Nephron progenitor cell (in vitro differentiated cells): ENCODE measurements at regions not wholly inside any gene's neighbourhood (a gene's known extent, or its start where the extent isn't known, plus 50 kb on each side); places are given as distances from the start of the nearest gene placed in this dataset.

Experiments used
- DNase-seq: peaks from one replicate; pipeline ENCODE4 v3.0.0; 2021
- H3K27ac Mint-ChIP-seq: 2 replicates; pipeline ENCODE4 v1.8.0; 2021; ENCODE audit warnings: mild to moderate bottlenecking, moderate library complexity, mixed read lengths
- H3K27me3 Mint-ChIP-seq: 2 replicates; pipeline ENCODE4 v1.8.0; 2021; ENCODE audit warnings: mild to moderate bottlenecking, low read depth, mixed read lengths; ENCODE audit not compliant: poor library complexity
- H3K36me3 Mint-ChIP-seq: 2 replicates; pipeline ENCODE4 v1.8.0; 2021; ENCODE audit warnings: low read depth, mixed read lengths
- H3K4me1 Mint-ChIP-seq: 2 replicates; pipeline ENCODE4 v1.8.0; 2021; ENCODE audit warnings: mixed read lengths
- H3K4me3 Mint-ChIP-seq: 2 replicates; pipeline ENCODE4 v1.8.0; 2021; ENCODE audit warnings: mild to moderate bottlenecking, moderate library complexity, mixed read lengths
- H3K9me3 Mint-ChIP-seq: 2 replicates; pipeline ENCODE4 v1.8.0; 2021; ENCODE audit warnings: mild to moderate bottlenecking, moderate library complexity, mixed read lengths
- CTCF ChIP-seq: fragments of 200-600 bp; sonication (generic); IDR thresholded peaks from 2 replicates; pipeline ENCODE4 v1.5.0; 2021; ENCODE audit warnings: antibody characterized with exemption

GRCh38 chr13:103948426-103948825 lies 882.2 kb upstream of the SLC10A2 start:
- Mint-ChIP-seq H3K36me3 (no peaks in the 10 kb centered on the region), H3K9me3 (no peaks in the 10 kb centered on the region), H3K27ac (peak overlapping the region; percentile 7), H3K4me1 (no peaks in the 10 kb centered on the region), H3K27me3 (peaks cover 4% of the 10 kb centered on the region), H3K4me3 (no peak overlapping the region)
- no peak for DNase-seq
- TF ChIP-seq CTCF, result no peak

GRCh38 chr13:103945836-103946235 lies 879.6 kb upstream of the SLC10A2 start:
- Mint-ChIP-seq H3K9me3 (peaks cover 3% of the 10 kb centered on the region), H3K4me1 (no peaks in the 10 kb centered on the region), H3K27ac (no peak overlapping the region), H3K4me3 (no peak overlapping the region), H3K36me3 (no peaks in the 10 kb centered on the region), H3K27me3 (peaks cover 8% of the 10 kb centered on the region)
- no peak for DNase-seq
- no peak for TF ChIP-seq CTCF

- H3K4me1 Mint-ChIP-seq, result no peaks in the 10 kb centered on the region
- no peak overlapping the region for H3K4me3 Mint-ChIP-seq
- H3K36me3 Mint-ChIP-seq, result no peaks in the 10 kb centered on the region
- H3K9me3 Mint-ChIP-seq, result peaks cover 10% of the 10 kb centered on the region
- no peak overlapping the region for H3K27ac Mint-ChIP-seq
- DNase-seq, result no peak
- no peak for TF ChIP-seq CTCF
- peaks cover 5% of the 10 kb centered on the region for H3K27me3 Mint-ChIP-seq
Observed at GRCh38 chr13:103941506-103942140, 875.4 kb upstream of the SLC10A2 start.

GRCh38 chr13:103935117-103935516 lies 868.9 kb upstream of the SLC10A2 start:
- Mint-ChIP-seq H3K4me3 (no peak overlapping the region), H3K27ac (no peak overlapping the region), H3K36me3 (no peaks in the 10 kb centered on the region), H3K4me1 (peaks cover 11% of the 10 kb centered on the region), H3K27me3 (peaks cover 7% of the 10 kb centered on the region), H3K9me3 (peaks cover 31% of the 10 kb centered on the region)
- no peak for DNase-seq
- TF ChIP-seq CTCF, result no peak

GRCh38 chr13:103931885-103932284 lies 865.7 kb upstream of the SLC10A2 start:
- Mint-ChIP-seq H3K36me3 (no peaks in the 10 kb centered on the region), H3K27ac (peak overlapping the region; percentile 42), H3K4me3 (no peak overlapping the region), H3K27me3 (peaks cover 7% of the 10 kb centered on the region), H3K4me1 (peaks cover 16% of the 10 kb centered on the region), H3K9me3 (peaks cover 26% of the 10 kb centered on the region)
- TF ChIP-seq CTCF, result no peak
- DNase-seq, result no peak

- Mint-ChIP-seq H3K4me1 (peaks cover 16% of the 10 kb centered on the region), H3K27me3 (peaks cover 7% of the 10 kb centered on the region), H3K27ac (peak overlapping the region; percentile 26), H3K4me3 (no peak overlapping the region), H3K9me3 (peaks cover 21% of the 10 kb centered on the region), H3K36me3 (no peaks in the 10 kb centered on the region)
- TF ChIP-seq CTCF, result no peak
- DNase-seq, result no peak
Observed at GRCh38 chr13:103931331-103931845, 865.2 kb upstream of the SLC10A2 start.
